ENCODE measurements at regions not wholly inside any gene's neighbourhood (a gene's known extent, or its start where the extent isn't known, plus 50 kb on each side); places are given as distances from the start of the nearest gene placed in this dataset.
"Not testable (repeated sequence)": the region's sequence is repeated elsewhere in the genome, so short reads cannot be mapped to it uniquely, and the experiment has no call there.

DNA sequence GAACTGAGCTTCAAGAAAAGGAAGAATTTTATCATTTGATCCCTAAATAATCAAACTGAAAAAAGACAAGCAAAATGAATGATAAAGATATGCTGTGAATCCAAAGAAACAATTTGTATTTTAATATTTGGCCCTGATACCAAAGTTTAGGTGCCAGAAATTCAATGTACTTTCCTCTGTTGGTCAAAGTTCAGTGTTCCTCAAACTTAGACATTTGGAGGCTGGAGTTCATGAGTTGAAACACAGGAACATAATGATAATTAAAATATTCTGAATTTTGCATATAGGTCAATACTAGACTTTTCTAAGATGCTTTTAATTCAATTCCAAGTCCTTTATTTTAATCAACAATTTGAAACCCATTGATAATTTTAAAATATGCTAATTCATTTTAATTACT lies 1007.7 kb upstream of the ATXN7L3B start:
- DNase-seq (ENCODE audit: low spot score) = no peak

DNA sequence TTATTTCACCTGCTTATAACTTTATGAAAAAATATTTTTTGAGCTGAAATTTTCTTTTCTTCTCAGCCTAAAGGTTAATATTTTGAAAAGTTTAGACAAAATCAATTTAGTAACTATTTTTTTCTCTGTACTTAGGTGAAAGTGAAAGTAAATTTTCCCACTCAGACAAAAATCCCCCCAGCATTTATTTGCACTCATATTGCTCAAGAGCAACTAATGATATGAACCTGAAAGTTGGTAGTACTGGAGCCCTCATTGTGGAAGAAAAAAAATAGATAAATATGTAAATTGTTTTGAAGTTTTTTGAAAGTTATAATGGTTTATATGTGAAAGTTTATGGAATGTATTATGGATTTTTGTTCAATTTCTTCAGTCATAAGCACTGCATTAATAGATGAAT lies 1005.9 kb upstream of the ATXN7L3B start:
- DNase-seq (ENCODE audit: low spot score) = no peak

DNA sequence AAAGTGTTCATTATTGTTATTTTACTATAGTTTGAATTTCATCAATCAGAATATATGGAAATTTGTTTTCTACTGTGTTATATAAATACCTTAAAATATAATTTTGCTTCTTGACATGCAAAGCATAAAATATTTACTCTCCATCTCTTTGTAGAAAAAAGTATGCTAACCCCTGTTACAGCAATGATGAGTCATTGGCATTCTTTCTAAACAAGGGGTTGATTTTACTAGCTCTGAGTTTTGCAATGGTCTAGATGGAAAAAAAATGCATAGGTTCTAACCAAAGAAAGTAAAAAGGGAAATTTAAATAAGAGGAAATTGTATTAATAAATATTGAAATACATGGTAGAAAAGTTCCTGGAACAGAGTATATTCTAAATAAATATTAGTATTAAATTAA lies 990.2 kb upstream of the ATXN7L3B start:
- no peak for DNase-seq (ENCODE audit: low spot score)

DNA sequence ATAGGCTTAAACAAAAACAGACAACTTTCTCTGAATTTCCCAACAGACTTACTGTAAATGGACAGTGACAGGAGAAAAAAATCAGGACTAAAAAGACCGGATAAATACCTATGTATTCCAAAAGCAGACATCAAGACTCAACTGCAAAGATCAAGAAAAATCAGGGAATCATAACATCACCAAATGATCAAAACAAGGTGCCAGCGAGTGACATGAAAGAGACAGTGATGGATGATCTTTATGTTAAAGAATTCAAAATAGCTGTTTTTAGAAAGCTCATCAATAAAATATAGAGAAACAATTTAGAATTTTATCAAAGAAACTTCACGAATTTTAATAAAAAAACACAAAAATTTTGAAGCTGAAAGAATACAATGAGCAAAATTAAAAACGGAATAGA lies 952.5 kb upstream of the ATXN7L3B start:
- no peak for DNase-seq (ENCODE audit: low spot score)

DNA sequence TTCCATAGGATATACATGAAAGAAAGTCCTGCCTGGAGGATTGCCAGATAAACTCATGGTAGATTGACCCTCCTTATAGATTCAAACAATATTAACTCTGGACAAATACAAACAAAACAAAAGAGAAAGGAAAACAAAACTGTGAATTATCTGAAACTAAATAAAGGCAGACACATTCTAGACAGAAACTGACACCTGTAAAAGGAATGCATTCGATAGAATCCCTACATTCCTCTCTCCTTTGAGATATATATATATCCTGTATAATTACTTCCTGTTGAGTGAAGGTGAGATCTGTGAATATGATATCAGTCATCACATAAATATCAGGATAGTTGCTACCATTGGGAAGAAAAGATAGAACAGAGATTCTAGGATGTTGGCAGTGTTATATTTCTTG lies 948.4 kb upstream of the ATXN7L3B start:
- DNase-seq (ENCODE audit: low spot score) = no peak

DNA sequence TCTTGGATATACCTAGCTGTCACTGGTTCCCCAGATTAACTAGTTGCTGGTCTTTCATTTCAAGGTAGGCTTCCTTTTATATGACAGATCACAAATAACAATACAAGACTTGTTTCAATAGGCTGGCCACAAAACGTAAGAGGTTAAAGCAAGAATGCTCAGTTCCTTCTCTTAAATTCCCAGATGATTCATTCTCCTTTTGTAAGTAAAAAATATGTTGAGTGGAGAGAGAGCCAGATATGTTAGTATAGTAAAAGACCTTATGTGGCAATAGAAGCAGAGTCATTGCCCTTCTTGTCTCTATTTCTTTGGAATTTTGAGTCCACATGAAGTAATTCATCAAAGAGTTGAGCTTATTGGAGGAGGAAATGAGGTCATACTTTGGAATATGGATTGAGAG lies 939.0 kb upstream of the ATXN7L3B start:
- no peak for DNase-seq (ENCODE audit: low spot score)

DNA sequence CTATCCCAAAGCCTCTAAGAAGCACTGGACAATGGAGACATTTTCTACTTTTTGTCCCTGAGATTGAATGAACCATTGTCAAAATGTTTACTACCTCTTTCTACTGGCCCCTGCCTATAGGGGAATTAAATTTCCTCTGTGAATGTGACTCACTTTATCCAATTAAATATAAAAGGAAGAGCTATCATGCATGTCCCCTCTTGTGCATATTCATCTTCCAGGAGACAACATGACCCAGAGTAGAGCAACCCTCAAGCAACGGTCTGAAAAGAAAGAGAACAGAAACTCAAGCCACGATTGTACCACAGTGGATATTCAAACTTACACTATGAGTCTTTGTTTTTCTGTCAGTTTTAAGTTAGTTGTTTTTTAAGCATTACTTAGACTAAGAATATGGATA lies 938.4 kb upstream of the ATXN7L3B start:
- no peak for DNase-seq (ENCODE audit: low spot score)

DNA sequence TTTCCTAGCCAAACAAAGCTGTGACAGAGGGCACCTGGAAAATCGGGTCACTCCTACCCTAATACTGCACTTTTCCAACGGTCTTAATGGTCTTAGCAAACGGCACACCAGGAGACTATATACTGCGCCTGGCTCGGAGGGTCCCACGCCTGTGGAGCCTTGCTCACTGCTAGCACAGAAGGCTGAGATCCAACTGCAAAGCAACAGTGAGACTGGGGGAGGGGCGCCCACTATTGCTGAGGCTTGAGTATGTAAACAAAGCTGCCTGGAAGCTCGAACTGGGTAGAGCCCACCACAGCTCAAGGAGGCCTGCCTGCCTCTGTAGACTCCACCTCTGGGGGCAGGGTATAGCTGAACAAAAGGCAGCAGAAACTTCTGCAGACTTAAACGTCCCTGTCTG lies 931.7 kb upstream of the ATXN7L3B start:
- not testable (repeated sequence) for DNase-seq (ENCODE audit: low spot score)

DNA sequence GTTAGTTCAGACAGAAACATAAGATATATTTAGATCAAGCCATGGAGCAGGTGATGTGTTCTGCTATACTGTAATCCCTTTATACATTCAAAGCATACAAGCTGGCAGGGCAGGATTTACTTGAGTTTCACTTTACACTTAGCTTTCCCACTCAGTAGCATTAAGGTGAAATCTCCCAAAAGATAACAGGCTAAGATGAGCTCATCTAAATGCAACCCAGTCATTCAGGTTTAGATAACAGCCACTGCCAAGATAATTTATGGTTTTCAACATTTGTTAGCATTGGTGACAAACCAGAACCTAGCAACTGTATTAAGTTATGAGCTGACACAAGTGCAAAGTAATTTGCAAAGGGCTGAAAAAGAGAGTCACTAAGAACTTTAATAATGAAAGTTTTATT lies 925.1 kb upstream of the ATXN7L3B start:
- DNase-seq (ENCODE audit: low spot score) = no peak

DNA sequence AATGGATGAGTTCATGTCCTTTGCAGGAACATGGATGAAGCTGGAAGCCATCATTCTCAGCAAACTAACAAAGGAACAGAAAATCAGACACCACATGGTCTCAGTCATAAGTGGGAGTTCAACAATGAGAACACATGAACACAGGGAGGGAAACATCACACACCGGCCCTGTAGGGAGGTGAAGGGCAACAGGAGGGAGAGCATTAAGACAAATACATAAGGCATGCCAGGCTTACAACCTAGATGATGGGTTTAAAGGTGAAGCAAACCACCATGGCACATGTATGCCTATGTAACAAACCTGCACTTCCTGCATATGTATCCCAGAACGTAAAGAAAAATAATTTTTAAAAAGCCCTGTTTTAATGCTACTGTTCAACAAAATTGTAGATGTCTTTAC lies 914.2 kb upstream of the ATXN7L3B start:
- no peak for DNase-seq (ENCODE audit: low spot score)

DNA sequence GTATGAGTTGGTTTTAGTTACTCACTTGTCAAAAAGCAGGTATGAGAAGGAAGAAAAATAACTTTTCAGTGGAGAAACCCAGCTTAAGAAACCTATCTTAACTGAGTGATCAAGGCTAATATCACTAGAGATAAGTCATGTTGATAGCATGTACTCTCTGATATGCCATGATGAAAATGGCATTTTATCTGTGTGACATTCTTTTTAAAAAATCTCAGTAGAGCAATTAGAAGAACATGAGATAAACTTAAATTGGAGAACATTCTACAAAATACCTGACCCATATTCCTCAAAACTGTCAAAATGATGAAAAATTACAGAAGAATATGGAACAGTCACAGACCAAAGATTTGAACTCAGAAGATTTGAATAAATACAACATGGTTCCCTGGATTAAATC lies 912.4 kb upstream of the ATXN7L3B start:
- no peak for DNase-seq (ENCODE audit: low spot score)

DNA sequence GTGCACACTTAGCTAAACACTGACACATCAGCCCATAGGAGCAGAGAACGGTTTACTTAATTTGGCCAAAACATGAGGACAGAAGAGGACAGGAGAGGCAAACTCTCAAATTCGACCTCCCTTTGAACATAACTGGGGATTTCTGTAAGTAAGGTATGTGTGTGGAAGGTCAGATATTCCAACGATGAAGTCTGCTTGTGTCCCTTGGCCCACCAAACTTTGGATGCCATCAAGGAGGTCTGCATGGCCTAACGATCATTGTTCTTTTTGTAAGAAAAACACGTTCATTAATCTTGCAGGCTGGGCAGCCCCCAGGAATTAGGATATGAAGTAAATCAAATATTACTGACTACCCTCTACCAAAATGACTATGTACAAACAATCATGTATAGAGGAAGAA lies 908.5 kb upstream of the ATXN7L3B start:
- no peak for DNase-seq (ENCODE audit: low spot score)

DNA sequence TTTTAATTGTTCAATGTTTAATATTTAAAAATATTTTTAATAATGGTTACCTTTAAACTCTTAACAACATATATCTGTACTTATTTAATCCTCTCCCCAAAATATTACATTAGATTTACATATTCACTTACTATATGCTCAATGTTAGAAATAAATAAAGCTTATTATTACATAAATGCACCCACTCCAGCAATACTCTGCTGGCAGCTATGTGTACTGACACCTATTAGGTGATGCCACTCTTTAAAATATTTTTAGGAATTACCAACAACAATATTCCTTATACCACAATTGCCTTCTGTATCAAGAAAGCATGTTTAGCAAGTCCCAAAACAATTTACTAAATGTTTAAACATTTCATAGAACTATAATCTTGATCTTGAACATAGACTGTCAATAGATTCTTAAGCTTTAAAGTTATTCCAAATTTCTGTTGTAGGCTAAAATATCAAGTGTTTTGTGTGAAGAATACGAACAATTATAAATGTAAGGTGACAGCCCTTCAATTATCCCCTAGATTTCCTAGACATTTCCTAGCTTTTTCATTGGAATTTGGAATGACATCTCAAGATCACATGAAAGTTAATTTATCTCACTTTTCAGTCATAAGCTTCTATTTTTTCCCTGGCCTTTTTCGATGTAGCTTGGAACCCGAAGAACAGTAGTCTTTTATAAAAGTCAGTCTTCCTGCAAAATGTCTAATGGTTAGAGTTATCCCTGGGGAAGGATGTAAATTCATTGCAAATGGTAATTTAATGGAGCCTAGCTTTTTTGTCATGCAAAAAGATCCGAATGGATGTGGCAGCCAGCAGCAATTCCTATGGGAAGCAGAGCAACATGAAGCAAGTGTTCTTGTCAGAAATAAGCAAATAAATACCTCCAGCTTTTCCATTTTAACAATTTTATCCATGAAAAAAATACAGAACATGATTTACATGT lies 907.5 kb upstream of the ATXN7L3B start:
- DNase-seq (ENCODE audit: low spot score) = no peak

DNA sequence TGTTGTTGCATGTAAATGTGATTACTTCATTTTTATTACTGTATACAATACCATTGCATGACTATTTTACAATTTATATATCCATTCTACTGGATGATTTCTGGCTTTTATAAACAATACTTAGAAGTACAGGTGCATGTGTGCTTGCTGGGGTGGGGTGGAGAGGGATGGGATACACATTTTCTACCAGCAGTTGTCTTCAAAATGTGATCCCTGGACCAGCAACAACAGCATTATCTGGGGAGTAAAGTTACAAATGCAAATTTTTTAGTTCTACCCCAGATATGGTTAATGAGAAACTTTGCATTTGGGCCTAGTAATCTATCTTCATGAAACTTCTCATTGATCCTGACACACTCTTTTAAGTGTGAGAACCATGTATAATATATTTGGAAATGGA lies 905.4 kb upstream of the ATXN7L3B start:
- no peak for DNase-seq (ENCODE audit: low spot score)

DNA sequence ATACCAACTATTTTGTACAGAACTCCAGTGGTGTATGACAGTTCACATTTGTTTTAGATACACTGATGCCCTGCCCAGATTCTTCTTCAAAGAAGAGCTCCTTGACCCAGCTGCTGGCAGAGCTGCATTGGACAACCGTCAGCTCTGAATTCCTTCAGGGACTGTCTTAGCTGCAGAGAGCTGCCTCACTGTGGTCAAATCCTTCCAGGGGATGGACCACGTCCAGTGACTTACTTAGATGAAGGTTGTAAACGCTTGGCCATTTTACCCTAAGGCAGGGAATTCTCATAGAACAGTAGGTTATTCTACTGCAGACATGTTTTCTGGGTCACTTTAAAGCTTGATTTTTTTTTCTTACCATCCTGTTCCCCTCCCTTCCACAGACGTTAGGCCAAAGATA lies 905.0 kb upstream of the ATXN7L3B start:
- DNase-seq (ENCODE audit: low spot score) = no peak

DNA sequence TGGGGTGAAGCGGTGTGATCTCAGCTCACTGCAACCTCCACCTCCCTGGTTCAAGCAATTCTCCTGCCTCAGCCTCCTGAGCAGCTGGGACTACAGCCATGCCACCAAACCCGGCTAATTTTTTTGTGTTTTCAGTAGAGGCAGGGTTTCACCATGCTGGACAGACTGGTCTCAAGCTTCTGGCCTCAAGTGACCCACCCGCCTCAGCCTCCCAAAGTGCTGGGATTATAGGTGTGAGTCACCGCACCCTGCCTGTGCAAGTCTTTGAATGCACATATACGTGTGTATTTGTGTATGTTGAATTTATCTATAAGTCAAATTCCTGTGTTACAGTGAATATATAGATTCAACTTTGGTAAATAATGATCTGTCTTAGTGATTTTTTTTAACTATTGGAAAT lies 898.2 kb upstream of the ATXN7L3B start:
- not testable (repeated sequence) for DNase-seq (ENCODE audit: low spot score)

DNA sequence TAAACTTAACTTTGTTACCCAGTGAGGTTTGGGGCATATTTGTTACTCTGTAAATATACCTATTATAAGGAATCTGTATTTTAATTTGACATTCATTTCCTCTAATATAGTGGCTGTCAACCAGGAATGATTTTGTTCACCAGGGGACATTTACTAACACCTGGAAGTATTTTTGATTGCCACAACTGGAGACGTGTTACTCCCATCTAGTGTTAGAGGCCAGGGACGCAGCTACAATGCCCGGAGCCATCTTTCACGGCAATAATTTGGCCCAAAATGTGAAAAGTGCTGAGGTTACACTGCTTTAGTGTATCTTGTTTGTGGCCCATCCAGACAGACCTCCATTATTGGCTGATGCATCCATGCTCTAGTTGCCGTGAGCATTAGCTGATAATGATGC lies 881.3 kb upstream of the ATXN7L3B start:
- no peak for DNase-seq (ENCODE audit: low spot score)

DNA sequence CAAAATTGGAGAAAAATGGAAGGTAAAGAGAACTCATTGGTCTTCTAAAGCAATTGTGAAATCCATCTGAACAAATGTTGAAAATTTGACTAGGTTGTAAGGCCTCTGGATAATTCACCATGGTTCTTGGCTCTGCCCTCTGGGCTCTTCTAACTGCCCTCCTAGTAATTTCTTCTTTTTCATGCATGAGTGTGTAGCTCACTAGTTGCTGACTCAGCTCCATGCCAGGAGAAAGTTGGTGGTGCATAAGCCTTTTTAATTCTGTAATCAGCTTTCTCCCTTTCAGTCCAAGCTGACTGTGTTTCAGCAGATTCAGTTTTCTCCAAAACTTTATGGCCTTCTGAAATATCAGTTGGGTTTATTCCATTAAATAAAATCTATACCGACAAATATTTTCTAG lies 877.8 kb upstream of the ATXN7L3B start:
- no peak for DNase-seq (ENCODE audit: low spot score)

DNA sequence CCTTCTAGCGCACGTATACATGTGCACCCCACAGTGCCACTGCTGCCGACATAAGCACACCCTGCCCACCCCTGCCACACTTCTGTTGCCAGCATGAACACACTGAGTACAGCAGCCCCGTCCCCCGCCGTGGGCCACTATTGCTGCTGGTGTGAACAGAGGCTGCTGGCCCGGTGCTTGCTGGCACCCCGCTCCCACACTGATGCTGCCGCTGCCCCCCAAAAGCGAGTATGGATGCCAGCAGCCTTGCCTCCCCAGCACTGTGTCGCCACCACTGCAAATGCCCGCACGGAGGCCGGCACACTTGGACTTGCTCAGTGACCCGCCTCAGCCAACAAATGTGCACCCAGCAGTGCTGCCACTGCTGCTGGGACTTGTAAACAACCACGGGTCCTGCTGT lies 872.4 kb upstream of the ATXN7L3B start:
- no peak for DNase-seq (ENCODE audit: low spot score)

DNA sequence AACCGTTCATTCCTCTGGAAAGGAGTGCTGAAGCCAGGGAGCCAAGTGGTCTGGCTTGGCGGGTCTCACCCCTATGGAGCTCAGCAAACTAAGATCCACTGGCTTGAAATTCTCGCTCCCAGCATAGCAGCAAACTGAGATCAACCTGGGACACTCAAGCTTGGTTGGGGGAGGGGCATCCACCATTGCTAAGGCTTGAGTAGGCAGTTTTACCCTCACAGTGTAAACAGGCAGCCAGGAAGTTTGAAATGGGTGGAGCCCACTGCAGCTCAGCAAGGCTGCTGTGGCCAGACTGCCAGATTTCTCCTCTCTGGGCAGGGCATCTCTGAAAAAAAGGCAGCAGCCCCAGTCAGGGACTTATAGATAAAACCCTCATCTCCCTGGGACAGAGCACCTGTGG lies 866.1 kb upstream of the ATXN7L3B start:
- DNase-seq (ENCODE audit: low spot score) = not testable (repeated sequence)

DNA sequence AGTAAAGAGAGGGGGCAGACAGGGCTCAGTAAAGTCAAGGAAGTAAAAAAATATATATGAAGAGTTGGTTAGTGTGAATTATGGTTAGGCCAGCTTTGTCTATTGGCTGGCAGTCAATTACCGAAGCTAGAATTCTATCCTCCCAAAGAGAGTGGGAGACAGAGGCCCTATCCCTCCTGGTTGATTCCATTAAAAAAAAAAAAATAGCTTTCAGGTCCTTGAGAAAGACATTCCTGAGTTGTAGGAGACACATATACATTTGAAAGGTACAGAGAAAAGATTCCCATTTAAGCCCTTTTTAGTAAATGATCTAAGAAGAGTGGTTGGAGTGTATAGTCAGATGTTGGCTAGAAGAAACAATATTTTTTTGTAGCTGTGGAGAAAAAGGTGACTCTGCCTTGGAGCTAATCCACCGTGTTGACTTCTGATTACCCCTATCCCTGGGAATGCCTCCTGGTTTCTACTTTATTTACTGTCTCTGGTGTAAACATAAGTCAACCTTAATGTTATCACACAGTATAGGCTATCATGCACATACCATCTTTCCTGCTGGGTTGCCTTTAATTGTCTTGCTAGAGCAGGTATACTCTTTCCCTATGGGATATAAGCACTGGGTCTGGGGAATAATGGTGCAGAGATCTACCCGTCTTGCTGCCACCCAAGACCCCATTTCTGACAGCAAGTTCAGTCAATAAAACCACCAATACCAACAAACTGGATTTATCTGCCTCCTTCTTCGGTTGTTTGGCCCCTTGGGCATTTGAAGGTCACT lies 859.9 kb upstream of the ATXN7L3B start:
- no peak for DNase-seq (ENCODE audit: low spot score)

DNA sequence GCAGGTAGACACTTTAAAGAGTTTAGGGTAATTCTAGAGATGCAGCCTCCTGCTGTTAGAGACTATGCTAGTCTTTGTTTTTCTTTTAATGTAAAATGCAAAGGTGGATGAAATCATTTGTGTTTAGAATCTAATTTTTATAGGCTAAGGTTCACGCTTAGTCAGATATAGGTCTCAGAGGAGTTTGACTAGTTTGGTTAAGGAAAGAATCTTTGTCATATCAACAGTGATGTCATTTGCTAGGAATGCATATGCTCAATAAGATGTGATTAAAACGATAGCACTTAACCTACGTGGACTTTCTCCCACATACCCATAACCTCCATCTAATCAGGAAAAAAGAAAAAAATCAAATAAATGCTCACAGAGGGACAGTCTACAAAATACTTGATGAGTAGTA lies 859.3 kb upstream of the ATXN7L3B start:
- no peak for DNase-seq (ENCODE audit: low spot score)

DNA sequence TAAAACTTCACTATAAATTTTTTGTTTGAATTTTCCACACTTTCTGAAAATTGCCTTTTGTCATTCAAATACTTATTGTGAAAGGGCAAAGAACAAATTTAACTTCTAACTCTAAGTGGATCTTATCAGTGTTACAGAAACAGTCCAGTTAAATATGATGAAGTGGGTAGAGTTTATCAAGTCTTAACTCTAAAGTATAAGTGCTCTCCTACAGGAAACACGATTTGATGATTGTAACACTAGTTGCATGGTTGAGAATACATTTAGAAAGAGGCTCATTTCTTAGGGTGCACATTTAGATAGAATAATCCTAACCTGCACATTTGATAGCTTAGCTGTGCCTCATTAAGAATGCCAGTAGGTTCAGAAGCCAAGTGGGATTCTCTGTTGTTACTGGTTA lies 838.3 kb upstream of the ATXN7L3B start:
- DNase-seq (ENCODE audit: low spot score) = no peak
